SH-SY5Y (cell line): ENCODE measurements at regions not wholly inside any gene's neighbourhood (a gene's known extent, or its start where the extent isn't known, plus 50 kb on each side); places are given as distances from the start of the nearest gene placed in this dataset.

Experiments
- GATA2 ChIP-seq: IDR thresholded peaks from 2 replicates; pipeline ENCODE4 v1.6.1; 2011; ENCODE audit warnings: mild to moderate bottlenecking, low read depth, low read length
- GATA3 ChIP-seq: IDR thresholded peaks from 2 replicates; pipeline ENCODE4 v1.6.1; 2011; ENCODE audit warnings: low read depth, mild to moderate bottlenecking, low read length, moderate library complexity

DNA sequence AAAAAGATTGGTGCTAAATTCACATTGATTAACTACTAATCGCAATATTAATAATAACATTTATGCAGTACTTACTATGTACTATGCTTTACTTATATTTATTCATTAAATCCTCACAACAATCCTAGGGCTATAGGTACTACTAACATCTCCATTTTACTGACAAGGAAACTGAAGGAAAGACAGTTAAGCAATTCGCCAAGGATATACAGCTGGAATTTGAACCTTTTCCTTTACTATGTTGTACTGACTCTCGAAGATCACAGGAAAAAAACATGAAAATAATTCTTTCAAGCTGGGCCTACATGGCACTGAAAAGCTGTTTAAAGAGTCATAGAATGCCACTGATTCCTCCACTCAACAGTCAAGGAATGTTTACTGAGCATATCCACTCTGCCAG lies 185.4 kb downstream of the IPMK start:
- TF ChIP-seq GATA2: no peak
- TF ChIP-seq GATA3: no peak
